Islet precursor cell (in vitro differentiated cells): ENCODE measurements at regions not wholly inside any gene's neighbourhood (a gene's known extent, or its start where the extent isn't known, plus 50 kb on each side); places are given as distances from the start of the nearest gene placed in this dataset.
"Not testable (repeated sequence)": the region's sequence is repeated elsewhere in the genome, so short reads cannot be mapped to it uniquely, and the experiment has no call there.

Experiments
- DNase-seq: peaks from one replicate; pipeline ENCODE4 v3.0.0-alpha.2; 2018

DNA sequence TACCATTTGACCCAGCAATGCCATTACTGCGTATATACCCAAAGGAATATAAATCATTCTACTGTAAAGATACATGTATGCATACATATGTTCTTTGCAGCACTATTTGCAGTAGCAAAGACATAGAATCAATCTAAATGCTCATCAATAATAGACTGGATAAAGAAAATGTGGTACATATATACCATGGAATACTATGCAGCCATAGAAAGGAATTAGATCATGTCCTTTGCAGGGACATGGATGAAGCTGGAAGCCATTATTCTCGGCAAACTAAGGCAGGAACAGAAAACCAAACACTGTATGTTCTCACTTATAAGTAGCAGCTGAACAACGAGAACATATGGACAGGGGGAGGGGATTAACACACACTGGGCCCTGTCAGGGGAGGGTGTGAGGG is 54.8 kb upstream of the ZNF30 start:
- not testable (repeated sequence) for DNase-seq

DNA sequence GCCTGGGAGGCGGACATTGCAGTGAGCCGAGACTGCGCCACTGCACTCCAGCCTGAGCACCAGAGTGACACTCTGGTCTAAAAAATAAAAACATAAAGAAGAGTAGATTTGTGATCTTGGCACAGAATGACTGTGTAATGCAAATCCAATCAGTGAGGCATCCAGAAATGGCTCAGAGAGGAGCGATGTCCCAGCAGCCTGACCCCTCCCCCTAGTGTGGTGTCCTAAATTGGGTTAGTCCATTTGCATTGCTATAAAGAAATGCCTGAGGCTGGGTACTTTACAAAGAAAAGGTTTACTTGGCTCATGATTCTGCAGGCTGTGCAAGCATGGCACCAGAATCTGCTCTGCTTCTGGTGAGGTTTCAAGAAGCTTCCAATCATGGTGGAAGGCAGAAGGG is 59.1 kb upstream of the ZNF30 start:
- DNase-seq: no peak

DNA sequence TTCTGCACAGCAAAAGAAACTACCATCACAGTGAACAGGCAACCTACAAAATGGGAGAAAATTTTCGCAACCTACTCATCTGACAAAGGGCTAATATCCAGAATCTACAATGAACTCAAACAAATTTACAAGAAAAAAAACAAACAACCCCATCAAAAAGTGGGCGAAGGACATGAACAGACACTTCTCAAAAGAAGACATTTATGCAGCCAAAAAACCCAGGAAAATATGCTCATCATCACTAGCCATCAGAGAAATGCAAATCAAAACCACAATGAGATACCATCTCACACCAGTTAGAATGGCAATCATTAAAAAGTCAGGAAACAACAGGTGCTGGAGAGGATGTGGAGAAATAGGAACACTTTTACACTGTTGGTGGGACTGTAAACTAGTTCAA is 61.5 kb upstream of the ZNF30 start:
- DNase-seq: not testable (repeated sequence)

DNA sequence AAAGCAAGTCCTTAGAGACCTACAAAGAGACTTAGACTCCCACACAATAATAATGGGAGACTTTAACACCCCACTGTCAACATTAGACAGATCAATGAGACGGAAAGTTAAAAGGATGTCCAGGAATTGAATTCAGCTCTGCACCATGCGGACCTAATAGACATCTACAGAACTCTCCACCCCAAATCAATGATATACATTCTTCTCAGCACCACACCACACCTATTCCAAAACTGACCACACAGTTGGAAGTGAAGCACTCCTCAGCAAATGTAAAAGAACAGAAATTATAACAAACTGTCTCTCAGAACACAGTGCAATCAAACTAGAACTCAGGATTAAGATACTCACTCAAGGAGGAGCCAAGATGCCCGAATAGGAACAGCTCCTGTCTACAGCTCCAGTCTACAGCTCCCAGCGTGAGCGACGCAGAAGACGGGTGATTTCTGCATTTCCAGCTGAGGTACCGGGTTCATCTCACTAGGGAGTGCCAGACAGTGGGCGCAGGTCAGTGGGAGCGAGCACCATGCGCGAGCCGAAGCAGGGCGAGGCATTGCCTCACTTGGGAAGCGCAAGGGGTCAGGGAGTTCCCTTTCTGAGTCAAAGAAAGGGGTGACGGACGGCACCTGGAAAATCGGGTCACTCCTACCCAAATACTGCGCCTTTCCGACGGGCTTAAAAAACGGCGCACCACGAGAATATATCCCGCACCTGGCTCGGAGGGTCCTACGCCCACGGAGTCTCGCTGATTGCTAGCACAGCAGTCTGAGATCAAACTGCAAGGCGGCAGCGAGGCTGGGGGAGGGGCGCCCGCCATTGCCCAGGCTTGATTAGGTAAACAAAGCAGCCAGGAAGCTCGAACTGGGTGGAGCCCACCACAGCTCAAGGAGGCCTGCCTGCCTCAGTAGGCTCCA is 66.6 kb upstream of the ZNF30 start:
- not testable (repeated sequence) for DNase-seq

DNA sequence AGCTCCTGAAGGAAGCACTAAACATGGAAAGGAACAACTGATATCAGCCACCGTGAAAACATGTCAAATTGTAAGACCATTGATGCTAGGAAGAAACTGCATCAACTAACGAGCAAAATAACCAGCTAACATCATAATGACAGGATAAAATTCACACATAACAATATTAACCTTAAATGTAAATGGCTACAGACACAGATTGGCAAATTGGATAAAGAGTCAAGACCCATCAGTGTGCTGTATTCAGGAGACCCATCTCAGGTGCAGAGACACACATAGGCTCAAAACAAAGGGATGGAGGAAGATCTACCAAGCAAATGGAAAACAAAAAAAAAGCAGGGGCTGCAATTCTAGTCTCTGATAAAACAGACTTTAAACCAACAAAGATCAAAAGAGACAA is 67.4 kb upstream of the ZNF30 start:
- DNase-seq: not testable (repeated sequence)

DNA sequence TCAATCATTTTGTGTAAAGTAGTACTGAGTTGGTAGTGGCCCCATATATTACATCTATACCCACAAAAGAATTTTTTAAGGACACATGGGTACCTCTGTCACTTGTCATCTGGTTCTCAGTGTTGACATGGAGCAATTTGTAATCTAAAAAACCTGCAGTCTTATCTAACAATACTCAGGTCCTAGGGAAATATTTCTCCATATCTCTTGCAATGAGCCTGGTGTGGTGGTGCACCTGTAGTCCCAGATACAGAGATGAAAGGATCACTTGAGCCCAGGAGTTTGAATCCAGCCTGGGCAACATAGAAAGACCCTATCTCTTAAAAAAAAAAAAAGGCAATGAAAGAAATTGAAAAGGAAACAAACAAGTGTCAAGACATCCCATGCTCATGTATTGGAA is 70.7 kb upstream of the ZNF30 start:
- no peak for DNase-seq

DNA sequence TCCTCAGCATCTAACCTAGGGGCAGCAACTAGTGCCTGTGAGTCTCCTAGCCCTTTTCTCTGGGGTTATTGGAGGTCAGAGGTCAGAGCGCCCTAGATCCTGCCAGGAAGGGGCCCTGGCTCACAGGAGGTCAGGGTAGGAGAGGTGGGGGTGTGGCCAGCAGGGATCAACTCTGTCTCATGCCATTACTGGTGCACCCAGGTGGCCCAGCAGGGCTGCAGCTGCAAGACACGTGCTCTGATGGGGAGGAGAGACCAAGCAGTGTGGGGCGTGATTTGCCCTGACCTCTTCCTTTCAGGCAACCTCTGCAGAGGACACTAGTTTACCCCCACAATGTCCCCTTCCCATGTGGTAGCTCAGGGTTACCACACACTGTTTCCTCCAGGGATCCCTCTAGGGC is 73.3 kb upstream of the ZNF30 start:
- DNase-seq: no peak

DNA sequence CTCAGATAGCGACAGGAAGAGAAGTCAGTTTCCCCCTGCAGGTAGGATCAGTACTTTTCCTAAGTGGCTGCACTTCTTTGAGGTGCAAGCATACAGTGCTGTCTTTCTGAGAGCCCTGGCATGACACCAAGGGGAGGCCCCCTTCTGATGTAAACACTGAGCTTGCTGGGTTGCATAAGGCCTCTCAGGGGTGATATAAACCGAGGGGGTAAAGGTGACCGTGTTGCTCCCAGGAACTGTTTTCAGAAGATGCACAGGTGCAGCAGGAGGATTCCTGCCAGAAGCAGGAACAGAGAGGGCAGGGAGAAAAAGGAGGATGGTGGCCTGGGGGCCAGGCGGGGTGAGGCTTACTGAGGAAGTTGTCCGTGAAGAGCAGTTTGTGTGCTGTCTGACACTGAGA is 74.0 kb upstream of the ZNF30 start:
- DNase-seq: no peak

DNA sequence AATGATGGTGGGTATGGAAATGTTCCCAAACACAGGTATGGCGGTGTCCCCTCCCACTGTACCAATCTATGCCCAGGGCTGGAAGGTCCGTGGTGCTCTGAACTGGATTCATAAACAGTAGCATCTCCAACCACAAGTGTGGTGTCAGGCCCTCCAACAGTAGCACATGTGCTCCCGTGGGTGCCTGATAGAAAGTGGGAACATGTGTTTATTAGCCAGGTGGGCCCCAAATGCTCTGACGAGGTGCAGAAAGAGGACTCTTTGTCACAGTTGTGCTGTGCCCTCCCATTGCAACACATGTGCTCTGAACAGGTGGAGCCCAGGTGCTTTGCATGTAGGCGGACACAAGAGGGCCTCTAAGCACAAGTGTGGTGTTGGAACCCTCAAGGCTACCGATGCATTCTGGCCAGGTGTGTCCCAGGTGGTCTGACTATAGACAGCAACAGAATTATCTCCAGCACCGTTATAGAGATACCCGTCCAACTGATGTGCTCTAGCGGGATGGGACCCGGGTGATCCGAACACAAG is 75.4 kb upstream of the ZNF30 start:
- no peak for DNase-seq

DNA sequence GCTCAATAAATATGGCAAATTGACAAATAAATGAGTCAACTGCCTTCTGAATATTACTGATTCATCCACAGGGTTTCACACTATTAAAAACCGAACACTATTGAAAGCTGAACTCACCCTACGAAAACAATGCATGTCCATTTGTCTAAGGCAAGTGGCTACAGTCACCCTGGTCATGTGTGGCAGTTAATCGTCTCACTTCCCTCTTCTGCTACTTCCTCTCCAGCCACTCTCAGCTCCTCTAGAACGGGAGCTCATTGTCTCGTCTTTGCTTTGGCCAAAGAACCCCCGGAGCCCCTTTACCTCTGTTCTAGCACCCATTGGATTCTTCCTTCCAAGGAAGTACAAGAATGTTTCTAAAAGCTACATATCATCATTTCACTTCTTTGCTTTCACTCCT is 74.4 kb upstream of the ZNF599 start:
- no peak for DNase-seq

DNA sequence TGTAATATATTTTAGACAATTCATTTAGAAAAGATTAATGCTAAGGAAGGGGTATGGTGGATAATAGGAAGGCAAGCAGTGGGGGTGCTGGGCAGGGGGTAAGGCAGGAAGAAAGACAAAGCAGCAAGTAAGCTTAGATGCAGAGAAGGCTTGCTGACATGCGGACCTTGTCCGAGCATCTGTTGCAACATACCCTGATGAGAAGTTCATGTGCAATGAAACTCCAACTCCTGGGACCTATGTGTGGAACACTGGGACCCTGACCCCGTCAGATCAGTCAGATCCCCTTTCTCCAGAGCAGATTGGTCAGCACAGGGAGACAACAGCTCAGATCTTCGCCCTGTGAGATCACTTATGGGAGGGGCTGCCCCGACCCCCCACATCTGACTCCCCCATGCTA is 71.3 kb upstream of the ZNF599 start:
- DNase-seq: no peak

DNA sequence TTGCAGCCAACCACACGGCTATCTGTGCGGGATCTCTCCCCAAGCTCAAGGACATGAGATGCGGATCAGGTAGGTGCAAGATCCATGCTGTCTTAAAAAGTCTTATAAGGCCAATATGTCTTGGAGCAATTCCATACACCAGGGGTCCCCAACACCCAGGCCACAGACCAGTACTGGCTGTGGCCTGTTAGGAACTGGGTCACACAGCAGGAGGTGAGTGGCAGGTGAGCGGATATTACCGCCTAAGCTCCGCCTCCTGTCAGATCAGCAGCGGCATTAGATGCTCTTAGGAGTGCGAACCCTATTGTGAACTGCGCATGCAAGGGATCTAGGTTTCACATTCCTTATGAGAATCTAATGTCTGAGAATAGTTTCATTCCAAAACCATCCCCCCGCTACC is 68.8 kb upstream of the ZNF599 start:
- no peak for DNase-seq

DNA sequence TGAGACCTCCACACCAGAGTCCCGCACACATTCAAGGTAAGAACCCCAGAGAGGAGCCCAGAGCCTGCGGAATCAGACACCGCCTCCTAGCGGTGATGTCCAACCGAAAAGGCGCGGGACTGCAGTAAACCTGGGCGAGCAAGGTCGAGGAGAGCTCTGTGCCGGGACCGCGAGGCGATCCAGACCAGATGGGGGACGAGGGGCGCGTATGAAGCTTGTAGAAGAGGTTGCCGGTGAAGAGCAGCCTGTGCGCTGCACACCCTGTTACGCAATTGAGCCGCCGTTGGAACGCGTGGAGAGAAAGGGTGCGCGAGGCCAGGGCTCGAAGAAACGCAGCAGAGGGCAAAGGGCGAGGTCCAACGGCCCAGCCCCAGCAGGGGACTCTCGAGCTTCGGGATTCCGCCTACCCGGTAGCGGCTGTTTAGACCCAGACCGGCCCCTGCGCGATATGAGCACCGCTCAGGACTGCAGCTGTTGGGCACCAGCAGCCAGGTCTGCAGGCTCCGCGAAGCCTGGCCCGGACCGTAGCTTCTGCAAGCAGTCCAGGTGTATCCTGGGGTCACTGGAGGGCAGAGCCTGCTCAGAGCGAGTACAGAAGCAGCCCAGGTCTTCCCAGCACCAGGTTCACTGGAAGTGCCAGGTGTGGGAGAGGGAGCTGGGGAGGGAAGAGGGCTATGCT is 65.9 kb upstream of the ZNF599 start:
- peak; percentile 73 for DNase-seq

DNA sequence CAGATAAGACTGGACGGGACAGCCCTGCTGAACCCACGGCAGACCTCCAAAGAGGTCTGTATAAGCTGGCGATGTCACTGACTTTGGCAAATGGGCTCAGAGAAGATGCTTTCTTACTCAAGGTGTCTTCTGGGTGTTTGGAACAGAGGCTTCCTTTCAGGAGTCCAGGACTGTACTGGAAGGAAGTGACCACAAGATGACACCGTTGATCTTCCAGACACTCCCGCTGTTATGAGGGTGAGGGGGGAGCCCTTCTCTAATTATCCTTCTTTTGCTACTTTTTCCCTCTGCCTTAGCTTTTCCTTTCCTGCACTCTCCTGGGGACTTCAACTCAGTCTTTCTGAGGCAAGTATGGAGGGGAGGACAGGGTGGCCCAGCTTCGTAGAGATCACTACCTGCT is 65.2 kb upstream of the ZNF599 start:
- no peak for DNase-seq

DNA sequence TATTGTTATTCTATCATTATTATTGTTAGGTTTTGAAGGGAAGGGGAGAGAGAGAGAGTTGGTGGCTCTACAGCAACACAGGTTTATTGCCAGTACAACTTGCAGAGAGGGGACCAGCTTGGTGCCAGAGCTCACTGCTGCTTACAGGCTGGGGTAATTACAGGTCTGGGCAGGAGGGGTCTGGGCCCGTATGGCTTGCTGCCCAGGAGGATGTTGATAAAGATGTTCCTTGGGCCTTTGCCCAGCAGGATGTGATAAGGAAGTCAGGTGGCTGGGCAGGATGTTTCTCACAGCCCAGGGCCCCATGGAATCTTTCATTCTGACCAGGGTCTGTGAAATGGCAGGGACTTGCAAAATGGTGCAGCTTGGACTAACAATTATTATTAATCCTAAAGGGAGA is 64.2 kb upstream of the ZNF599 start:
- no peak for DNase-seq

DNA sequence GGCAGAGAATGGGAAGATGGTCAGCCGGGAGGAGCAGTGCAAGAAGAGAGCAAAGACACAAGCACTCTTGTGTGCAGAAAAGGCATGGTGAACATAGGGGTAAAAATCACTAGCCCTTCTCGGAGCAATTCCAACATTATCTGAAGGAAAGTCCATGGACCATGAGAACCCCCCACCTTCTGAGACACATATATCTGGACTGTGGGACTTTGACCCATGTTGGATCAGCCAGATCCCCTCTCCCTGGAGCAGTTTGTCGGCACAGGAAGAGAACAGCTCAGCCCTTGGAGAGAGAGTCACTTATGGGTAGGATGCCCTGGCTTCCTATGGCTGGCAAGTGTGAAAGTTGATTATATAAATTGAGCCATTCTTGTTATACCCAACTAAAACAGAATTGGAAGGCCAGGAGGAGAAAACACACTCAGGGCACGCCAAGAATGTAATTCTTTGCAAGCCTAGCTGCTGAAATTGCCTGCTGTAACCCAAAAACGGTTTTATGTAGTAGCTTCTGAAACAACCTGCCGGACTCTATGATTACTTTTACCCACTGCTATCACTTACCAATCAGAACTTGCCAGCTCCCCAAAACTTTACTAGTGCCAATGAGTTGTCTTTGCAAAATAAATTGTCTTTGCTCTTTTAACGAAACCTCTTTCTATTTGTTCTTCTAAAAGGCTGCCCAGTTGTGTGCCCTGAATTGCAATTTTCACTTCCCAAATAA is 62.8 kb upstream of the ZNF599 start:
- DNase-seq: no peak

DNA sequence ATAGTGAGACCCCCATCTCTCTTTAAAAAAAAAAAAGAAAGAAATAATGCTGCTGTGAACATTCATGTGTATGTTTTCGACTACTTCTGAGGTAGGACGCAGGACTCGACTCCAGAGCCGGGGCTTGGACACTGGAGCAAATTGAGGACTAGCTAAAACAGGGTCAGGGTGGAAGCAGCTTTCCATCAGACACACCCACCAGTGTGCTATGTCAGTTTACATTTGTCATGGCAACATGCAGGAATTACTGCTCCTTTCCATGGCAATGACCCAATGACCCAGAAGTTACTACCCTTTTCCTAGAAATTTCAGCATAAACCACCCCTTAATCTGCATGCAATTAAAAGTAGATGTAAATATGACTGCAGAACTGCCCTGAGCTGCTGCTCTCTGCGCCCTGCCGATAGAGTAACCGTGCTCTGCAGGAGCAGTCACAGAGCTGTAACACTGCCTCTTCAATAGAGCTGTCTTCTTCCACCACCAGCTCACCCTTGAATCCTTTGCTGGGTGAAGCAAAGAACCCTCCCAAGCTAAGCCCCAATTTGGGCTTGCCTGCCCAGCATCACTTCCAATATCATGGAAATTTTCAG is 61.6 kb upstream of the ZNF599 start:
- no peak for DNase-seq

DNA sequence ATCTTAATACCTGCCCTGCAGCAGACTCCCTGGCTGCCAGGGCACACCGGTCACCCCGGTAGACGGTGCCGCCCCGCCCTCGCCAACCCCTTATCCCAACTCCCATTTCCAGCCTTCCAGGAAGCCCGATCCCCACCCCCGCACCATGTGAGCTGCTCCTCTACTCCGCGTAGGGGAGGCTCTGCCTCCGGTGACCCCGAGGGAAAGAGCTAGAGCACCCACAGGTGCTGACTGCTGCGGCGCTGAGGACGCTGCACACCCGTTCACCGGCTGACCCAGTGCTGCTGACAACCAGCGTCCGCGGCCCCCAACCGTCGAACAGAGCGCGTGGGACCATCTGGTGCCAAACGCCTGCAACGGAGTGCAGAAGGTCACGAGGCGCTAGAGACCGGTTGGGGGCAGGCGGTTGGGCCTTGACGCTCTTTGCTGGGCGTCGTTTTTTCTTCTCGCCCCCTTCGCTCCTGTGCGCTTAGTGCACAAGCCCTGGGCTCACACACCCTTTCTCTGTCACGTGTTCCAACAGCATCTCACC is 59.6 kb upstream of the ZNF599 start:
- no peak for DNase-seq

DNA sequence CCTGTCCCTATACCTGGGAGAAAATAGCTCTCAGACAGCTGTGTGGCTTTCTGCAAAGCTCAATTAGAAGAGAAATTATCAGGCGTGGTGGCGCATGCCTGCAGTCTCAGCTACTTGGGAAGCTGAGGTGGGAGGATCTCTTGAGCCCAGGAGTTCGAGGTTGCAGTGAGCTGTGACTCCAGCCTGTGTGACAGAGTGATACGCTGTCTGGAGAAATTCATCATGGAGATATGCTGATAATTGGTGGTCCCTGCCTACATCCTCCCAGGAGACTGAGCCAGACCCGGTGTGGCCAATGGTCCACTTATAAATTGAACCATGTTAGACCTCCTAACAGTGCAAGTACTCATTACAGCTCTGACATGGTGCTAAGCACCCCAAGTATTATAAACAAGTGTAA is 58.7 kb upstream of the ZNF599 start:
- DNase-seq: no peak

DNA sequence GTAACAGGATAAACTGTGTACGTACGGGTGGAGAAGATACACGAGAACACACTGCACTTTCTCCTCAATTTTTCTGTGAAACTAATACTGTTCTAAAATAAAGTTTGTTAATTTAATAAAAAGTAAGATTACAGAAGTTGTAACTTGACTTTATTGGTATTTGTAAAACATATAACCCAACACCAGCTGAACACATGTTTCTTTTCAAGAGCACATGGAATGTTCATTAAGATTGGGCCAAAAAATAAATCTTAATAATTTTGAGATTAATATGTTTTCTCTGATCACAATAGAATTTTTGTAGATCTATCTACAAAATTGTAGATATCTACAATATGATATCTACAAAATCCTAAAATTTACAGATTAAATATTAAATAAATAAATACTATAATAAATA is 55.1 kb upstream of the ZNF599 start:
- no peak for DNase-seq

DNA sequence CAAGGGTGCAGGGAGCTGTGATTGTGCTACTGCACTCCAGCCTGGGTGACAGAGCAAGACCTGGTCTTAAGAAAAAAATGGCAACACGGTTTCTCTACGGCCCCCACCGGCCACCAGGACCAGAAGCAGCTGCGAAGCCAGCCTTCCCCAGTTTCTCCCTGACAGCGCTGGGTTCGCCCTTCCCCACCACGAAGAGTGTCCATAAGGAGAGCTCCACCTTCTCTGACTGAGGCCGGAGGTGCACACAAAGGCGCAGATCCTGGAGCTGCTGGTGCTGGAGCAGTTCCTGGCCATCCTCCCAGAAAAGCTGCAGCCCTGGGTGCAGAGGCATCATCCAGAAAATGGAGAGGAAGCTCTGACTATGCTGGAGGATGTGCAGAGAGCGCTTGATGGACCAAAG is 52.2 kb upstream of the ZNF599 start:
- no peak for DNase-seq

DNA sequence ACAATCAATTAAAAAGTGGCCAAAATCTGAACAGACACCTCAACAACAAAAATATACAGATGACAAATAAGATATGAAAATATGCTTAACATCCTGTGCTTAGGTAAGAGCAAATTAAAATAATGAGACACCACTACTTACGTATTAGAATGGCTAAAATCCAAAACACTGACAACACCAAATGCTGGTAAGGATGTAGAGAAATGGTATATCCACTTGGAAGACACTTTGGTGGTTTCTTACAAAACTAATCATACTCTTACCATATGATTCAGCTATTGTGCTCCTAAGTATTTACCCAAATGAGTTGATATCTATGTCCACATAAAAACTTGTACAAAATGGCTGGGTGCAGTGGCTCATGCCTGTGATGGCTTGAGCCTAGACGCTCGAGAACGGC is 51.7 kb upstream of the ZNF599 start:
- no peak for DNase-seq
